GM21526 (cell line): ENCODE measurements at regions not wholly inside any gene's neighbourhood (a gene's known extent, or its start where the extent isn't known, plus 50 kb on each side); places are given as distances from the start of the nearest gene placed in this dataset.
A peak's percentile ranks its signal among the peaks of the same experiment; 100 is the strongest.

Experiments used
- ATAC-seq: cut with Tn5 transposase; IDR thresholded peaks from one replicate; pipeline ENCODE4 v1.9.1; 2021; ENCODE audit warnings: moderate library complexity; ENCODE audit not compliant: unreplicated experiment, low FRiP score

- peak; percentile 62 for ATAC-seq
Observed at GRCh38 chr9:1726993-1727759, 288.0 kb upstream of the SMARCA2 start.

DNA sequence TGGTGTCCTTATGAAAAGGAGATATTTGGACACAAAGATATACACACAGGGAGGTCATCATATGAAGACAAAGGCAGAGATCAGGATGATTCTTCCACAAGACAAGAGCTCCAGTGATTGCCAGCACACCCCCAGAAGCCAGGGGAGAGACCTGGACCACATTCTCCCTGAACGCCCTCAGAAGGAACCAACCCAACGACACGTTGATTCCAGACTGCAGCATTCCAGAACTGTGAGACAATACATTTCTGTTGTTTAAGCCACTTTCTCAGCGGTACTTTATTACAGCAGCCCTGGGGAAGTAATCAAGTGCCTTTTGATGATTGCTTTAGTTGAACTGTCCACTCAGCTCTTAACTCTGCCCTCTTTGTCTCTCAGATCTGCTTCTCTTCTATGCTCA is 285.5 kb upstream of the SMARCA2 start:
- ATAC-seq: no peak

- no peak for ATAC-seq
Observed at GRCh38 chr9:1732670-1733069, 282.5 kb upstream of the SMARCA2 start.

- ATAC-seq: no peak
Observed at GRCh38 chr9:1738511-1739100, 276.5 kb upstream of the SMARCA2 start.

GRCh38 chr9:1743121-1743960 is 271.8 kb upstream of the SMARCA2 start:
- no peak for ATAC-seq

DNA sequence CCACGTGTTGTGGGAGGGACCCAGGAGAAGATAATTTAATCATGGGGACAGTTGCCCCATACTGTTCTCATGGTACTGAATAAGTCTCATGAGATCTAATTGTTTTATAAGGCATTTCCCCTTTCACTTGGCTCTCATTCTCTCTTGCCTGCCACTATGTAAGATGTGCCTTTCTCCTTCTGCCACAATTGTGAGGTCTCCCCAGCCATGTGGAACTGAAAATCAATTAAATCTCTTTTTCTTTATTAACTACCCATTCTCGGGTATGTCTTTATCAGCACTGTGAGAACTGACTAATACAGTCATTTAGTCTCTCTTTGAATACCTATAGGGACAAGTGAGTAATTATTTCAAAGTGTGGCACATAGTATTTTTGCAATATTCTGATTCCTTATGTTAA is 269.2 kb upstream of the SMARCA2 start:
- ATAC-seq: no peak

GRCh38 chr9:1747417-1747967 is 267.7 kb upstream of the SMARCA2 start:
- peak; percentile 59 for ATAC-seq

GRCh38 chr9:1748407-1748806 is 266.7 kb upstream of the SMARCA2 start:
- ATAC-seq: no peak

DNA sequence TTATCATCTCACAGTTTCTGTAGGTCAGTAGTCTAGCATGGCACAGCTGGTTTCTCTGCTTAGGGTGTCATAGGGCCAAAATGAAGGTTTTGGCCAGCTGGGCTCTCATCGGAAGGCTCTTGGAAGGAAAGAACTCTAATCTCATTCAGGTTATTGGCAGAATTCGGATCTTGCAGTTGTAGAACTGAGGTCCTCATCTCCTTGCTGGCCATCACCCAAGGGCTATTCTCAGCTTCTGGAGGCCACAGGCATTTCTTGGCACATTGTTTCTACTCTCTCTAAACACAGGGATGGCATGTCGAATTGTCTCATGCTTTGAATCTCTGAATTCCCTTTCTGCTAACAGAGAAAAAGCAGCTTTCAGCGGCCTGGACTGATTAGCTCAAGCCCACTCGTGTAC is 258.0 kb upstream of the SMARCA2 start:
- no peak for ATAC-seq

- peak; percentile 95 for ATAC-seq
Observed at GRCh38 chr9:1759009-1759408, 256.1 kb upstream of the SMARCA2 start.

GRCh38 chr9:1759771-1760300 is 255.3 kb upstream of the SMARCA2 start:
- ATAC-seq: no peak

DNA sequence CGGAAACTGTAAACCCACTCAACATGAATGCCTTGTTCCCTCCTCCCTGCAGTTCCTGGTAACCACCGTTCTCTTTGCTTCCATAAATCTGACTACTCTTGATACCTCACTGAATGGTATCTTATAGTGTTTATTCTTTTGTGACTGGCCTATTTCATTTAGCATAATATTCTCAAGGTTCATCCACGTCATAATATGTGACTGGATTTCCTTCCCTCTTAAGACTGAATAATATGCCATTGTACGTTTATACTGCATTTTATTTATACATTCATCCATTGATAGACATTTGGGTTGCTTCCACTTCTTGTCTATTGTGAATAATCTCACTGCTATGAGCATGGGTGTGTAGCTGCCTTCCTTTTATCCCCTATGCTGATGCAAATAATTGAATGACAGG is 253.3 kb upstream of the SMARCA2 start:
- no peak for ATAC-seq

DNA sequence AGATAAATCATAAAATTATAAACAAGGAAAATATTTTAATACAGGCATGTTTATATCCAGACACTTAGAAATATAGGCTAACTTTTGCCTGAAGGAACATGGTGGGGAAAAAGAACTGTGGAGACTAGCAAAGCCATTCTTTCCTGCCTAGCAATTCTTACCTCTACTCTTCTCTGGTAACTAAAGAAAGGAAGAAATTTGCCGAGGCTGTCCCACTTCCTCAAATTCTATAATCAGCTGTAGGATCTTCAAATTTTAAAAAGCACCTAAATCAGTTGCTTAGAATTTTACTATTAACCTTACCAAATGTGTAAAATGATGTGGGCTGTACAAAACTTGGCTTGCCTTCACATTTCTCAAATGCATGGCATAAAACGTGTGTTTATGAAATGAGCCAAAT is 249.1 kb upstream of the SMARCA2 start:
- no peak for ATAC-seq

DNA sequence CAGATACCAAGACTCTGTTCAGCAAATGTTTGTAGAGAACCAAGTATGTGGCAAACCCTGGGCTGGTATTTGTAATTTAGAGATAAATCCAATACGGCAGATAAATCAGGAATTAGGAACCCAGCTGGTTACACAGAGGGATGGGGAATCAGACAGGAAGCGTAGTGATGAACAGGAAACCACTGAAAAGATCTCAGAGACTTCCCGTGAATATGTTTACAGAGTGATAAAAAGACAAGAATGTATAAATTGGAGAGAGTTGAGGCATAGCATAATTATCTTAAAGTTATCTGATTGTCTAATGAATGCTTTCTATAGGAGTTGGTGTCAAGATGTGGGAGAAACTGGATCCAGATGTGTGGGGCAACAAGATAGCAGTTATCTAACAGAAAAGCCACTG is 246.6 kb upstream of the SMARCA2 start:
- ATAC-seq: no peak

- no peak for ATAC-seq
Observed at GRCh38 chr9:1771094-1771789, 243.9 kb upstream of the SMARCA2 start.

DNA sequence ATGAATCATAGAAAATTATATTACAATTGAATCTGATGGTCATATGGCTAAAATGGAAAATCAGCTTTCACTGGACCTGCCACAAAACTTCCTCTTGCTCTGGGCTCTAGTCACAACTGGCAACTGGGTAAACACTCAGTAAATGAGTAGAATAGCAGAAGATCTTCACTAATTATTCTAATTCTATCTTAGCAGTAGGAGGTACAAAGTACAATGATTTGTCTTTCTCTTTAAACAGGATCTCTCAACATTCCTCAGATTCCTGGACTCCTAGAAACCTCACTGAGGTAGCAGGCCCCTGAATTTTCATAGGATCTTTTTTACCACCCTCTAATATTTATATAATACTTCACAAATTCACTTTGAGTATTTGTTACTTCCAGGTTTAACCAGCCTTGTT is 239.9 kb upstream of the SMARCA2 start:
- no peak for ATAC-seq

GRCh38 chr9:1776668-1777067 is 238.5 kb upstream of the SMARCA2 start:
- ATAC-seq: no peak

GRCh38 chr9:1791191-1791590 is 224.0 kb upstream of the SMARCA2 start:
- no peak for ATAC-seq

DNA sequence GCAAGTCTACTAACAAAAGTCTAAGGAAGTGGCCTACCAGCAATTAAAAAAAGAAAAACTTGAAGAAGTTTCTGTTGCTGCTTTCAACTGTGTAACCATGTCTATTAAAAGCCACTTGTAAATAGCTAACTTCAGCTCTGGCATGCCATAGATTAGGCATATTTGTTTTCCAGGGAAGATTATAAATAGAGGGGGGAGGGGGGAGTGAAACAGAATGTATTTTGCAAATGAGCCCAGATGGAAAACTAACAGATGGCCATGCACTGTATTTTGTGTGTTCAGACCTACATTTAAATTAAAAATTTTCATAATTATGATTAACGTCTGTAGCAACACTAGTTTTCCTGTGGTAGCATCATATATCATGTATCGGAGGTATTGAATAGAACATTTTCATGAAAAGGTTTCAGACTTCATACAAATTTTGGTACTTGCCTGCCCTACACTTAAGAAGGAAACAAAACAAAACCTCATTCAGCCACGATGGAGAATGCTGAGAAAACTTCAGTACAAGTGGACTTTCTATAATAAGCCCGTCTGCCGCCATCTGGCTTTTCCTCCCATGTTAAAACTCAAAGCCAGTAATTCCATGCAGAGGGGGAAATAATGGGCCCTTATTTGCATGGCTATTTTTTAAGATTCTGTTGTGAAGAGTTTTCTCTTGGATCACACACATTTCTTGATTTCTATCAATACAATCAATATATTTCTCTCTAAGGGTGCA is 220.4 kb upstream of the SMARCA2 start:
- no peak for ATAC-seq
